ENCODE measurements at regions not wholly inside any gene's neighbourhood (a gene's known extent, or its start where the extent isn't known, plus 50 kb on each side); places are given as distances from the start of the nearest gene placed in this dataset.

- H3K36me3 ChIP-seq (ENCODE audit: control insufficient read depth in 2 of 2, extremely low read depth in 1 of 2, insufficient read depth in 2 of 2, low read length in 2 of 2): no peaks in the 10 kb centered on the region
- H3K4me2 ChIP-seq (ENCODE audit: insufficient read depth, low read length): no peak overlapping the region
- no peak for DNase-seq (ENCODE audit: low read depth, low spot score)
- H3K9me3 ChIP-seq (replicated peaks; ENCODE audit: control insufficient read depth, insufficient read depth, low read length): peaks cover 5% of the 10 kb centered on the region
- H3K9me1 ChIP-seq (replicated peaks; ENCODE audit: control insufficient read depth, extremely low read depth, insufficient read depth, low read length): no peaks in the 10 kb centered on the region
- no peaks in the 10 kb centered on the region for H4K20me1 ChIP-seq (replicated peaks; ENCODE audit: control insufficient read depth, extremely low read depth, insufficient read depth, low read length)
- no peak overlapping the region for H3K4me3 ChIP-seq (replicated peaks in 1 of 3; ENCODE audit: insufficient read depth in 1 of 3, low read depth in 1 of 3, low read length in 3 of 3)
- no peak overlapping the region for H2AFZ ChIP-seq (ENCODE audit: low read depth, low read length)
- FAIRE-seq: no peak
- no peaks in the 10 kb centered on the region for H3K4me1 ChIP-seq (ENCODE audit: control insufficient read depth, extremely low read depth, insufficient read depth, low read length)
- BruUV-seq (replicated peaks): no TSS peak
- H3K27ac ChIP-seq (ENCODE audit: insufficient read depth, low read depth, low read length): no peak overlapping the region
- dilution Hi-C loops (cut with MboI; ENCODE audit: extremely low pct_ligation_motif_present, low sequenced_read_pairs) (no loop called here), intact Hi-C loops (cut with micrococcal nuclease) (no loop called here)
- H3K9ac ChIP-seq (replicated peaks; ENCODE audit: extremely low read depth, insufficient read depth, low read length): no peak overlapping the region
- CTCF ChIA-PET: no interaction called here
- no peaks in the 10 kb centered on the region for H3K27me3 ChIP-seq (ENCODE audit: control insufficient read depth in 2 of 2, insufficient read depth in 2 of 2, low read length in 2 of 2)
- TF ChIP-seq MYC (IDR thresholded peaks at IDR 0.05; ENCODE audit: low read depth, low read length) (no peak), FOS (IDR thresholded peaks at IDR 0.05; ENCODE audit: borderline replicate concordance, insufficient read depth, low read length) (no peak), POLR2A (IDR thresholded peaks at IDR 0.05; ENCODE audit: low read depth, low read length) (no peak), JUN (IDR thresholded peaks at IDR 0.05; ENCODE audit: borderline replicate concordance, insufficient read depth, insufficient read length, low read depth) (no peak), EZH2 (IDR thresholded peaks at IDR 0.05; ENCODE audit: borderline replicate concordance, low read depth, low read length, severe bottlenecking) (no peak), CTCF (IDR thresholded peaks at IDR 0.05; ENCODE audit: extremely low read depth in 1 of 2, insufficient read depth in 1 of 2, low read depth in 1 of 2, low read length in 2 of 2) (no peak), MAX (IDR thresholded peaks at IDR 0.05; ENCODE audit: insufficient read depth, insufficient read length) (no peak), POLR2AphosphoS5 (IDR thresholded peaks at IDR 0.05; ENCODE audit: insufficient read depth, low read depth, low read length) (no peak), GATA2 (IDR thresholded peaks at IDR 0.05; ENCODE audit: insufficient read depth, insufficient read length, low read depth, low read length) (no peak)
- no peaks in the 10 kb centered on the region for H3K79me2 ChIP-seq (ENCODE audit: control insufficient read depth, insufficient read depth, low read length)
- POLR2A ChIA-PET: no interaction called here
Measured at GRCh38 chr5:4199049-4199841, 603.6 kb downstream of the IRX1 start.
